Activated T-helper 1 cell treated with Interleukin-2 at 50 U/mL for 16 hours (primary cell): ENCODE measurements at regions not wholly inside any gene's neighbourhood (a gene's known extent, or its start where the extent isn't known, plus 50 kb on each side); places are given as distances from the start of the nearest gene placed in this dataset.
"Not testable (repeated sequence)": the region's sequence is repeated elsewhere in the genome, so short reads cannot be mapped to it uniquely, and the experiment has no call there.

Experiments
- DNase-seq: peaks from one replicate; pipeline ENCODE4 v3.0.0-alpha.2; 2020; ENCODE audit warnings: low read depth

DNA sequence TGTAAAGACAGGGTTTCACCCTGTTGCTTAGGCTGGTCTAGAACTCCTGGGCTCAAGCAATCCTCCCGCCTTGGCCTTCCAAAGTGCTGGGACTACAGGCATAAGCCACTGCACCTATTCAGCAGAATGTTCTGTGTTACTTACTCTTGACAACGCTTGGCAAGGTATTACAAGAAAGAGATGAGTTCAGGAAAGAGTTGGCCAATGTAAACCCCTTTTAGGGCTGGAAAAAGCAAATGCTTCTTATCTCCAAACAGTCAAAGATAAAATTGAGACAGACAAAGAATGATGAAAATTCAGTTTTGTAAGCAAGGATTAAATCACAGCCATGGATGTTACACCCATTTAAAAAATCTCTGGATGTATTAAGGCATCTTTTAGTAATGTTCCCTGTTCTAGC, 114.0 kb upstream of the PODXL start:
- no peak for DNase-seq

DNA sequence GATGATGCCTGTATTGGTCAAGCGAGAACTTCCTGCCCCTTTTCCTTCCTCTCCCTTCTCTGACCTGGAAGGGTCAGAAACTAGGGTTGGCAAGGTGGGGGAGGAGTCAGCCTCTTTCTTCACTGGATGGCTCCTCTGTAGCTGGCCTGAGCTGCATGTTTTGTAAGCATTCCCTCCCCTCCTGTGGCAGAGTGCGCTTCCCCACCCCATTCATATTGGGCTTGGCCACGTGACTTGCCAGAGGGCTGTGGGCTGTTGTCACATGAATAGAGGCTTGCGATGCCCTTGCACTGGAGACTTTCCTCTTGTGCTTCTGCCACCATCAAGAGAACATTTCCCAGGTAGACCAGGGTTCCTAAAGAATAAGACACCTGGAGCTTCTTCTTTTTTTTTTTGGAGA, 111.3 kb upstream of the PODXL start:
- DNase-seq, result no peak

DNA sequence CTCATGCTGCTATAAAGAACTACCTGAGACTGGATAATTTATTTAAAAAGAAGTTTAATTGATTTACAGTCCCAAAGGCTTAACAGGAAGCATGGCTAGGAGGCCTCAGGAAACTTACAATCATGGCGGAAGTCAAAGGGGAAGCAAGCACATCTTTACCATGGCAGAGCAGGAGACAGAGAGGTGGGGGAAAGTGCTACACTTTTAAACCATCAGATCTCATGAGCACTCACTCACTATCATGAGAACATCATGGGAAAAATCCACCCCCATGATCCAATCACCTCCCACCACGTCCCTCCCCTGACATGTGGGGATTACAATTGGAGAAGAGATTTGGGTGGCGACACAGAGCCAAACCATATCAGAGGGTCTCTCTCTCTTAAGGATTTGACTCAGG, 108.6 kb upstream of the PODXL start:
- no peak for DNase-seq

DNA sequence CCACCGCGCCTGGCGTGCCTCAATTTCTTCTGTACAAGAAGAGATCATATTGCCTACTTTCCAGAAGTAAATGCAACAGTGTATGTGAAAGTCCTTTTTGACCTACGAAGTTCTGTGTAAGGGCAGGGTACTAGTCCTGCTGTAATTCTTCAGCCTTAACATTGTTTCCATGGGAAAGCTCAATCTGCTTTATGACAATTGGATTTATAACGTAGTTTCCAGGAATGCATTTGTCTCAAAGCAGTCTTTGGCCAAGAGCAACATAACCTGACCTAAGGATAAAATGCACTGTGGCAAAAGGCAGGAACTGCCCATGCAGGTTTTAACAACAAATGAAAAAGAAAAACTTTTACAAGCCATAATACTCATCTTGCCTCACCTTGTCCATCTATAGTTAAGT, 108.1 kb upstream of the PODXL start:
- DNase-seq, result no peak

DNA sequence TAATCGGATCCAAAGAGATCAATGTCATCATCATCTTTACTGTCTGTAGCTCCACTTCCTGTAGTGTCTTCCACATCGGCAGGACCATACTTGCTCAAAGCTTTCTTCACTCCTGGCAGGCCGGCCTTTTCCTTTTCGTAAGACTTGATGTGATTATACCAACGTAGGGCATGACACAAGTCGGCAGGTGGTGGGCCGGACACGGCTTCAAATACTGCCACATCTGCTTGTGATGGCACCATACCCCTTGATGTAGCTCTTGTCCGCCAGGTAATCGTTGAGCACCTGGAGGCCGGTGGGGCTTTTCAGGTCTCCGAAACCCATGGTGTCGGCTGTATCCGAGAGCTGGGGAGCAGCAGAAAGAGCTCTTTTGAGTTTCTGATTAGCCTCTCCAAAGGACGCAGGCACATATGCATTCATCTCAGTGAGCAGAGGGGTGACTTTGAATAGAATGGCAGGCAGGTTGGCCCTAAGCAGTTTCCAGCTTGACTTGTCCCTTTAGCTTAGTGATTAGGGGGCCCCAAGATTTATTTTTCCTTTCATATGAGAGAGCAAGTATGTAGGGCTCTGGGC, 106.0 kb upstream of the PODXL start:
- DNase-seq, result not testable (repeated sequence)

DNA sequence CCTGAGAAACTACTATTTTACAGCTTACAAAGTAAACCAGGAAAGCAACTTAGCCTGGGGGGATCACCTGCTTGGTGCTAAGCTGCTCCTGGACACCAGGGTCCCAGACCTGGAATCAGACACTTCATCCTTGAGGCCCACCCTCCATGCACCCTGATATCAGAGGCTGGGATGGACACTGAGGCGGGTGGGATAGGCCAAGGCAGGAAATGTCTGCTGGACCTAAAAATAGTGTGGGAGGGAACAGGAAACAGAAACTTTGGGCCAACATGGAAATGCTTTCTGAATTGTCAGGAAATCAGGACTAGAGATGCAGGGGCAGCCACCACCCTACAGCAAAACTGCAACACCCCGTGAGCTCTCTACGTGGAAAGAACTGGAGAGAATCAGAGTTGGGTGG, 101.5 kb upstream of the PODXL start:
- DNase-seq, result no peak

DNA sequence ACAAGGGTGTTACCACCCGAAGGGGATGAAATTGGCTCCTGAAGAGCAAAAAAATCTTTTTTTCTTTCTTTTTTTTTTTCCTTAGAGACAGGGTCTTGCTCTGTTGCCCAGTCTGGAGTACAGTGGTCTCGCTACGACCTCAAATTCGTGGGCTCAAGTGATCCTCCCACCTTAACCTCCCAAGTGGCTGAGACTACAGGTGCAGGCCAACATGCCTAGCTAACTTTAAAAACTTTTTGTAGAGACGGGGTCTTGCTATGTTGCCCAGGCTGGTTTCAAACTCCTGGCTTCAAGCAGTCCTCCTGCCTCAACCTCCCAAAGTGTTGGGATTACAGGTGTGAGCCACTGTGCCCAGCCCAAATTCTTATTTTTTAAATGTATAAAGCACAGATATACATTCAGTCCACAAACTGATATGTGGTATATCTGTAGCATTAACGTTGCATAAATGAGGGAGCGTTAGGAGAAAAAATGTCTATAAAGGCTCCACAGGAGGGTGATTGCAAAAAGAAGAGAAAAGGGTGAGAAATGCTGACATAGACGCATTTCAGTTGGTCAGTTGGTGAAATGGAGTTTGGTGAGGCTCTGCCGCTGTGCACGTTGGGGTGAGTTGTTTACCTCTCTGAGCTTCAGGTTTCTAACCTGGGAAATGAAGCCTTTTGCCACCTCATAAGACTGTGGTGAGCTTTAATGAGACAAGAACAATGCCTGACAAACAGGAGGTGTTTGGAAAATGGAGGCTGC, 100.7 kb upstream of the PODXL start:
- DNase-seq, result no peak

DNA sequence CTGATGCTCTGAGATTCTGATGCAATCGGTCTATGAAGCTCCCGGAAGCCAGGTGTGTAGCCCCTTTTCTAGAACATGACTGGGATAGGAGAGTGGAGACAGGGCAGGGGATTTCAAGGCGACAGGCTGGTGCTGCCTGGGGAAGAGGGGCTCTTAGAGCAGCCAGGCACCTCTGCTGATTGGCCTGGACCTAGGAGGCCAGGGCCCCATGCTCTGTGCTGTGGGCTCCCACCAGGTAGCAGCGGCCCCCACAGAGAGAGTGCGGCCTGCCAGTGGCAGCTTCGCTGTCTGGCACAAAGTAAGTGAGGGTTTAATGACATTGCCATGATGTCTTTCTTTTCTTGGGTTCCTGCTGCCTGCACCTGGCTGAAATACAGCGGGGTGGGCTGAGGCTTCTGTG, 99.4 kb upstream of the PODXL start:
- DNase-seq, result no peak

DNA sequence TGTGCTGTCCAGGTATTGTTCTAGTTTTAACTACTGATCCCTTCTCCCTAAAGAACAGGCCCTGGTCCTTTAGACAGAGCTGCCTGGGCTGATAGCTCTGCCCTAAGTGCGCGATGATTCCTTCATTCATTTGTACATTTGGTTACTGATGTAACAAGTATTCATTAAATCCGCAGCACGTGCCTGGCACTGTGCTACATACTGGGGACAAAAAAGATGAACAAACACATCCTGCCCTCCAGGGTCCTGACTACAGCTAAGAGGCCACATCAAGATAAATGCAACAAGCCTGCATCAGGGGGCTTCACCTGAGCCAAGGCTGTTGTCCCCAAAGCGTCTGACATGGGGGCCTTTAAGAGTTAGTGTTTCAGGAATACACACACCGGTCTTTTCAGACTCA, 99.0 kb upstream of the PODXL start:
- no peak for DNase-seq

DNA sequence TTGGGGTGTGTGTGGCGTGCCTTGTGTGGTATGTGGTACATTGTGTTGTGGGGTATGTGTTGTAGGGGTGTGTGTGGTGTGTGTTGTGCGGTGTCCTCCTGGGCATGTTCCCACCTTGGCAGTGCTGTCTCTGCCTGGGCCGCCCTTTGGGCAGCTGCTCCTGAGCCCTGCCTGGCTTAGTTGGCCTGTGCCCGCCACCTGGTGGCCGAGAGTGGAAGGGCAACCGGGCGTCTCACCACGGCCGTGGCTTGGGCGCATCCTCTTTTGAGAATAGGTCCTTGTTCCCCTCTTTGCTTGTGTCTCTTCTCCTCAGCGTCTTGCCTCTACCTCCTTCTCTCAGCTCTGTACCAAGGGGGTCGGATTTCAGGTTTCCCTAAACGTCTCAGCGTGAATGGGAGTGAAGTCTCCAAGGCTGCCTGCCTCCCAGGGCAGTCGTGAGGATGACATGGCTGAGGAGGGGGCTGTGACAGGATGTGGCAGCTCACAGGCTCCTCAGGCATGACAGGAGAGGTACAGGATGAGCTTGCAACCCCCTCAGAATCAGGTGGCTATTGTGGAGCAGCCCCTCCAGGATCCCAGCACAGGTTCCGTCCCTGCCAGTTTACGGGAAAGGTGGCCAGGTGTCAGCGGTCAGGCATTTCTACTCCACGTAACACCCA, 98.4 kb upstream of the PODXL start:
- DNase-seq, result peak; percentile 58

DNA sequence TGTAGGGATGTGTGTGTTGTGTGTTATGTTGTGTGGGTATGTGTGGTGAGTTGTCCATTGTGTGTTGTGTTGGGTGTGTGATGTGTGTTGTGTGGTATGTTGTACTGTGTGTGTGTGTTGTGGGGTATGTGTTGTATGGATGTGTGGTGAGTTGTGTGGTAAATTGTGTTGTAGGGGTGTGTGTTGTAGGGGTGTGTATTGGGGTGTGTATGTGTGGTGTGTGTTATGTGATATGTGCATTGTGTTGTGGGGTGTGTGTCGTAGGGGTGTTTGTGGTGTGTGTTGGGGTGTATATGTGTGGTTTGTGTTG, 97.8 kb upstream of the PODXL start:
- DNase-seq, result no peak

DNA sequence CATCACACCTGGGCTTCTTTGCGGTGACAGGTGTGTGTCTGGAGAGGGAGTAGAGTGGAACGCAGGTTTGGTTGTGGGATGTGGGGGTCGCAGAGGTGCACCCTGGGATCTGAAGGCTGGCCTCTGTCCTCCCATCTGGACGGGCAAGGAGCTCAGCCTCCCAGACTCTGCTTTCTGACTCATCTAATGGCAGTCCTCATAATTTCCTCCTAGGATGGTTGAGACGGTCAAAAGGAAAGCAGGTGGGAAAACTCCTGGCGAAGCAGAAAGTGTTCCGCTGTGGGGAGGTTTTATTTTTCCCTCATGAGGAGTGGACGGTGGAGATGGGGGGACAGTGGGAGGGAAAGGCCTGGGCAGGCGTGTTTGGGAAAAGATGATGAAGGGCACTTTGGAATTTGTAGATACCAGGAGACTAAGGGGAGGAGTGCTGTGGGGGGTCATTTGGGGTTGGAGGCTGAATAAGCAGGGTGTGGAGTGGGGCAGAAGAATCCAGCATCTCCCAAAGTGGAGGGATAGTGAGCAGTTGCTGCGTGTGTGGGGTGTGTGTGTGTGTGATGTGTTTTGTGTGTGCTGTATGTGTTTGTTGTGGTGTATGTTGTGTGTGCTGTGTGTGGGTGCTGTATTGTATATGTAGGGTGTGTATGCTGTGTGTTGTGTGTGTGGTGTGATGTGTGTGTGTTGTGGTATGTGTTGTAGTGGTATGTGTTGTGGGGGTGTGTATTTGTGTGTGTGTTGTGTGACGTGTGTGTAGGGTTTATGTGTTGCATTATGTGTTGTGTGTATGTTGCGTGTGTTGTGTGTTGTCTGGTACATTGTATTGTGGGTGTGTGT, 97.2 kb upstream of the PODXL start:
- no peak for DNase-seq

DNA sequence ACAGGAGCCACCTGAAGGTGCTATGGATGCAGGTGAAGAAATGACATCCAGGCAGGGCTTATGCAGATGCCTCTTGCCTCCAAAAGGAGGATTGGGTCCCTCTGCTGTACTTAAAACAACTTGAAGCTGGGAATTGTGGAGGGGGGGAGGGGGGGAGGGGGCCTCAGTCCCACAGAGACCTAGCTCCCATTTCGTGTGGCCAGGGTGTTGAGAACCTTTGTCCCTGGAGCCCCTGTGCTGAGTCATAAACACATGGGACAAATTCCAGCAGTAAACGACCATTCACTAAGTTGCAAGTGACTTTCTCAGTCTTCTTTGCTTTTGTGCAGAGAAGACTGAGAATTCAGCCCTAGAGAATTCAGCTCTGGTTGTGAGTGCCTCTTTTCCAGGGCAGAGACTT, 96.5 kb upstream of the PODXL start:
- DNase-seq, result no peak

DNA sequence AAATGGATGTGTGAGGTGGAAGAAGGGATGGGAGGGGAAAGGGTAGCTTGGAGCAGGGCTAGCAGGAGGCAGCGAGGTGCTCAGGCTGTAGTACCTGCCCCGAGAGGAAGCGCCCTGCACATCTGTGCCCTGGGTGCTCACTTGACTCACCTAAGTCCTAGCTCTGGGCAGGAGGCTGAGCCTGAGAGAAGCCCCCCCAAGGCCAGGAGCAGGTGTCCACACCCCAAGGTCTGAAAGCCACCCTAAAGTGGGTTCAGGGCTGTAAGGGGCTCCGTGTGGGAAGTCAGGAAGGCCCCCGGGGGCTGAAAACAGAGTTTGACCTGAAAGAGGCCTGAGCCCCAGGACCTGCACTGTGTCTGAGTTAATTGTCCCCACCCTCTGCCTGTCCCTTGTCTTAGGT, 95.8 kb upstream of the PODXL start:
- DNase-seq, result no peak

DNA sequence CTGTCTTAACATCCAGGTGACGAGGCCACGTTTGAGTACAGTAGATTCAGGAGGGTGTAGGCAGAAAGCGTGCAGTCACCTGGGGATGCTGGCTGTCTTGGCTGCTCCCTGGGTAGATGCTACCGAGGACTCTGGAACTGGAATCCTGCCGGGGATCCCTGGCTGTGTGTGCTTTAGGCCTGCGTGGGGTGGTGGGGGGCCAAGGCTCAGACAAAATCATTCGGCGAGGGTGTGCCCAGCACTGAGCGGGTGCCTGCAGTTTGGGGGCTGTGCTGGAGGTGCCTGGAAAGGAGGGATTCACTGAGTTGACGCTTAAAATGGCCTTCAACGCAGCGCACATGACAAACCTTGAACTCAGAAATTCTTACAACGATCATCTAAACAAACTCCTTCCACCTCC, 93.5 kb upstream of the PODXL start:
- no peak for DNase-seq

DNA sequence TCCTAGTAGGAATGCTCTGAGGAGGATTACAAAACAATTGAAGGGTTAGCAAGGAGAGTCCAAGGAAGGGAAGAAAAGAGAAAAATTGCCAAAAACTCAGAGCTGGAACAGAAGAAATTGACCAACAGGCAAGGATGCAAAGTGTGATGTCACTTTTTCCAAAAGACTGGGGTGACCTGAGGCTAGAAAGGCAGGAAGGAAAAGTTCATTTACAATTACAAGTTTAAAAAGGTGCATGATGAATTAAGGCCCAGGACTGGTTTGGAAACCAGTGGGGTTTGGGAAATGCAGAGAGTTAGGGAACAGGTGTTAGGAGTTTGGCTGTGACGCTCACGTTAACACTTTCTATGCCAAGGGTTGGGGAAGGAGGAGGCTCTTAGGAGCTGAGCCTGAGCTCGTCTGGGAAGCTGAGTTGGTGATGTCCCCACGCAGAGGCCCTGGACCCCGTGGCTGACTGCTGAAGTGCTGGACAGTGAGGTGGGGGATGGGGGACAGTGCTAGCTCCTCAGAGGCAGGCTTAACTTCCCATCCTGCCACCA, 92.6 kb upstream of the PODXL start:
- no peak for DNase-seq

DNA sequence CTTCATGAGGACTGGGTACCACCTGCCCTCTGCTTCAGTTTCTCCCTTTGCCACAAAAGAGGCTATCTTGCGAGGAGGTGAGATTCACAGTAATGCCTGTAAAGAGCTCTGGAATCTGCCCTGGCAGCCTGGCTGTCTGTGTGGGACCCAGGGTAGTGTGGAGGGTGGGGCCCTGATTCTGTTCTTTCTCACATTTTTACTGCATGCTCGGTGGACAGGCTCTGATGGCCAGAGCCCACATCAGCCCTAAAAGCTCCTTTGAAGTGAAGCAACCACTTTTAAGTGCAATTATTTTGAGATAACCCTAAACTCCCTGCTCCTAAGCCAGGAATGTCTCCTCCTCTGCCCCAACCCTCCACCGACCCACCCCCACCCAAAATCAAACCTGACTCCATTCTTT, 92.1 kb upstream of the PODXL start:
- DNase-seq, result no peak

DNA sequence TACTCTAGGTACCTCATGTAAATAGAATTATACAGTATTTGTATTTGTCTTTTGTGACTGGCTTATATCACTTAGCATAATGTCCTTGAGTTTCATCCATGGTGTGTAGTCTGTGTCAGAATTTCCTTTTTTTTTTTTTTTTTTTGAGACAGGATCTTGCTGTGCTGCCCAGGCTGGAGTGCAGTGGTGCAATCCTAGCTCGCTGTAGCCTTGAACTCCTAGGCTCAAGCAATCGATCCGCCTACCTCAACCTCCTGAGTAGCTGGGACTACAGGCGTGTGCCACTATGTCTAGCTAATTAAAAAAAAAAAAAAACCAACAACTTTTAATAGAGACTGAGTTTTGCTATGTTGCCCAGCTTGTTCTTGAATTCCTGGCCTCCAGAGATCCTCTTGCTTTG, 89.8 kb upstream of the PODXL start:
- DNase-seq, result no peak

DNA sequence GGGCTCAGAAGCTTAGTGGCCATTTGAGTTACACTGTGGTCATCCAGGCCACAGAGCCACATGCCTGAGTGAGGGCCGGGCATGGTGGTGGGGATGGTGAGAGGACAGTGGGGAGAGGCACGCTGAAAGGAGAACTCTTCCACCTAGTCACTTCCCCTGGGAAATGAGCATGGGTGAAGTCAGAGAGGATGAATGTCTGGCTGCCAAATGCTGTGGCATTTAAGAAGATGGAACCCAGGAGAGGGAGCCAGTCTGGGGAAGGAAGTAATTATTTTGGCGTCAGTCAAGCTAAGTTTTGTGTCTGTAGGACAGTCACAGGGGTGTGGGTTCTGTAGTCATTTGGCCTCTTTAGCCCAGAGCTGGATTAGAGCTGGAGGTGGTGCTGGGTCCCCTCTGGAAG, 86.0 kb upstream of the PODXL start:
- no peak for DNase-seq

DNA sequence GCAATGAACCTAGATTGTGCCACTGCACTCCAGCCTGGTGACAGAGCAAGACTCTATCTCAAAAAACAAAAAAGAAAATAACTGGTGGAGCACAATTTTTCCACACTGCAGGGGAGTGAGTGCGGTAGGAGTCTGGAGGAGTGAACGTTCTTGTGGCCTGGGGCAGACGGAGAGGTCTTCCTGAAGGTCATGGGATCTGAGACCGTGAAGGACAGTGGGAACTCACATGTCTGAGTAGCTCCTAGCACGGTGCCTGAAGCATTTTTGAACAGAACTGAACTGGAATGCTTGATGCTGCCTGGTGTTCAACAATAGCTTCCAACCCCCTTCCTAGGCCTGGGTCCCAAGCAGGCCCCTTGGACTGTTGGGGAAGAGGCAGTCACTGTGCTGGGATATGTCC, 84.3 kb upstream of the PODXL start:
- DNase-seq, result no peak

DNA sequence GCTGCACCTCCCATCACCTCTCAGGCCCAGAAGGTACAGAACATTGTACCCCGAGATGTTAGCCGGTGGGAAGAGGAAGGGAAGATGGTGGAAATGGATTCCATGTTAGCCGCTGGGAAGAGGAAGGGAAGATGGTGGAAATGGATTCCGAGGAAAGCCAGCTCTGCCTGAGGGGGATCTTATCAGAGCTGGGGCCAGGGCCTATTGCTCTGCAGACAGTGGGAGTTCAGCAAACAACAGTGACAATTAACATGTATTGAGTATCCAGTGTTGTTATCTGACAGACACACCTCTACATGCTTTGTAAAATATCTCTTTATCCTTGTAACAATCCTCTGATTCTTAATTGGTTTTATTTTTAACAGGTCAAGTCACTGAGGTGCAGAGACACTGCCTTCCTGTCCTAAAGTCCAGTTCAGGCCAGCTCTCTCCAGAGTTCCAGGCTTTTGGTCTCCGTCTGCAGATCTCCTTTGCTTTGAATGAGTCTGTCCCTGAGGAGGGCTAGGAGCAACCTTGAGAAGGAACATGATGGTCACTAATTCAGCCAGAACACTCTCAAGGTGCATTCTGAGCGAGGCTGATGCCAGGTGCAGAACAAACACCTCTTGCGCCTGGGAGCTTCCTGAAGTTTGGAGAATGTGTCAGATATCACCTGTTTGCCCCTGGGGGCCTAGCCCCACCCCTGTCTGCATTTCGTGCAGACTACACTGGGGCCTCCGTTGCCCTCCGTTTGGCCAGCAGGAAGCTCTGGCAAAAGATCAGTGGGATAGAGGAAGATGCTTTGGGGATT, 82.4 kb upstream of the PODXL start:
- DNase-seq, result no peak

DNA sequence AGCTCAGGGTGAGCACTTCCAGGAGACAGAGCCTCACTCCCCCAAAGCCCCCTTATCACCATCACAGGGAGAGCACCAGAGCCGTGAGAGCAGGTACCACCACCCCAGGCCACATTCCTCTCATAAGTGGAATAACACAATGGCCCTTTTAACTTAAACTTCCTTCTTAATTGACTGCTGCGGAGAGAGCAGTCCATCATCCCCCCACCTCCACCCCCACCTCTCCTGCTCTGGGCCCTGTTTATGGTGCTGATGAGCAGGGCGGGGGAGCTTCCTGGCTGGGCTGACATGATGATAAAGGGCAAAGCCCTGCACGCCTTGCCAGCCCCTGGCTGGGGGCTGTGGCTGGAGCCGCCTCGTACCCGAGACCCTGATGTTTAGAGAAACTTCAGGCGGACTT, 81.4 kb upstream of the PODXL start:
- no peak for DNase-seq
